LoVo (cell line): ENCODE measurements at regions not wholly inside any gene's neighbourhood (a gene's known extent, or its start where the extent isn't known, plus 50 kb on each side); places are given as distances from the start of the nearest gene placed in this dataset.
"Not testable (repeated sequence)": the region's sequence is repeated elsewhere in the genome, so short reads cannot be mapped to it uniquely, and the experiment has no call there.

Experiments
- DNase-seq: peaks from one replicate; pipeline ENCODE4 v3.0.0-alpha.2; 2016; ENCODE audit warnings: low spot score

DNA sequence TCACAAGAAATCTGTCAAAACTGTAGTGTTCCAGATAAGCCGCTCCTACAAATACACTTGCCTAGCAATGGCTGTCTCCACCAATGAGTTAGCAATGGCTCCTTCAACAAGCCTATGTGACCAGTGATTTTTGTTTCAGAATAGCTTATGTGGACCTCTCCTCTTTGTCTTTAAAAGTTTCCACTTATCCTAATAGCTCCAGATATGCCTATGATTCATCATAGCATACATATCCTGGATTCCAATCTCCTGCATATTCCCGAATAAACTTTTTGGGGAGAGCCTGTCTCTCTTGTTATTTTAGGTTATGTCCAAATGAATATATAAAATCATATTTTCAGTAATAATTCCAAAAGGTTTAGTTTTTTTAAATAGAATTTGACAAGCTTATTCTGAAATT is 510.6 kb downstream of the ARL4A start:
- no peak for DNase-seq

DNA sequence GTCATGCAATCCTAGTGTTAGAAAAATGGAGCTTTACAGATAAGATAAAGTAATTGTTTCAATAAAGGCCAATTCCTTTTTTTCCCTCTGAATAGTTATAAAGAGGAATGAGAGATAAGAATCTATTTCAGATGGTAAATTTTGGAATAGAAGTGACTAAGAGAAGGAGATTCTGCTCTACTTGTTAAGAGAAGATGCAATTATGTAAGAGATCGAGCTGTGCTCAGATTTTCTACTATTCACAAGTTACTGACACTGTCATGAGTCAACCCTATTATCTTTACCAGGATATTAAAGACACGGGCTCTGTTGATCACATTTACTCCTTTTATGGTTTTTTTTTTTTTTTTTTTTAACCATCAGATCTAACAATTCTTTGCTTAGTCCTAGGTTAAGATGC is 511.3 kb downstream of the ARL4A start:
- DNase-seq = no peak

DNA sequence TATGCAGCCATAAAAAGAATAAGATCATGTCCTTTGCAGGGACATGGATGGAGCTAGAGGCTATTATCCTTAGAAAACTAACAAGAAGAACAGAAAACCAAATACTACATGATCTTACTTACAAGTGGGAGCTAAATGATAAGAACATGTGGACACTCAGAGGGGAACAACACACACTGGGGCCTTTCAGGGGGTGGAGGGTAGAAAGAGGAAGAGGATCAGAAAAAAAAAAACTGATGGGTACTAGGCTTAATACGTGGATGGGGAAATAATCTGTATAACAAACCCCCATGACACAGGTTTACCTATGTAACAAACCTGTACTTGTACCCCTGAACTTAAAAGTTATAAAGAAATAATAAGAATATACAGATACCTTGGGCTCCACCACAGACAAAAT is 514.2 kb downstream of the ARL4A start:
- DNase-seq = no peak

DNA sequence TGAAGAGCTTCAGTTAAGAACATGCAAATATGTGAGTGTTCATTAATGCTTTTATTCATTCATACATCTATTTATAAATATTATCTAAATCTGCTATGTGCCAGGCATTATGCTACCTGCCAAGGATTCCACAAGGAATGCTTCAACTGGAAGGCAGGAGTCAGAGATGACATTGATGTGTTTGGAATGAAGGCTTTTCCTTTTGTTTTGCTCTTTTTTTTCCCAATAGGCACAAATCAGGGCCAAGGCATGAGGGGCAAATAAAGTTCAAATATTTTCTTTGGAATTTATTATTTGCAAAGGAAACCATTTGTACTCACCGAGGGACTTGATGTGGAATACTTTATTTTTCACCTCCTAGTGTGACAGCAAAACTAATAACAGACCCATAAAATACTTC is 530.3 kb downstream of the ARL4A start:
- no peak for DNase-seq

DNA sequence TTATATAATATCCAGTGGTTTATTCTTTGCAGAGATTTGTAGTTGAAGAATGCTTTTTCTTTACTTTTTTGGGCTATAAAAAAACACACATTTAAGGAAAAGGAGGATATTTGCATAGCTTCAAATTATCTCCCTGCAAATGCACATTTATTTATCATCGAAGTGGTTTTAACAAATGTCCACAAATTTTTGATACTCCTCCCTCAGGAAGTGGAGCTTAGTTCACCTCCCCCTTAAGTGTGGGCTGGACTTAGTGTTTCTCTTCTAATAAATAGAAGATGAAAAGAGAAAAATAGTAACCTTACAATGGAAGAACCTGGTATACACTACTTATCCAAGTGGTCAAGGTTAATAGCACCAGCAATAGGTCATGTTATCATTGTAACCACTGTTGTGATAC is 537.6 kb downstream of the ARL4A start:
- no peak for DNase-seq

DNA sequence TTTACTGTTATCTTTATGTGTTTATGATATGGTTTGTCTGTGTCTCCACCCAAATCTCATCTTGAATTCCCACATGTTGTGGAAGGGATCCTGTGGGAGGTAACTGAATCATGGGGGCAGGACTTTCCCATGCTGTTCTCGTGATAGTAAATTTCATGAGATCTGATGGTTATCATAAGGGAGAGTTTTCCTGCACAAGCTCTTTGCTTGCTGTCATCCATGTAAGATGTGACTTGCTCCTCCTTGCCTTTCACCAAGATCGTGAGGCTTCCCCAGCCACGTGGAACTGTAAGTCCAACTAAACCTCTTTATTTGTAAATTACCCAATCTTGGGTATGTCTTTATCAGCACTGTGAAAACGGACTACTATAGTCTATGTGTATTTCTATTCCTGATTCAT is 539.0 kb downstream of the ARL4A start:
- no peak for DNase-seq

DNA sequence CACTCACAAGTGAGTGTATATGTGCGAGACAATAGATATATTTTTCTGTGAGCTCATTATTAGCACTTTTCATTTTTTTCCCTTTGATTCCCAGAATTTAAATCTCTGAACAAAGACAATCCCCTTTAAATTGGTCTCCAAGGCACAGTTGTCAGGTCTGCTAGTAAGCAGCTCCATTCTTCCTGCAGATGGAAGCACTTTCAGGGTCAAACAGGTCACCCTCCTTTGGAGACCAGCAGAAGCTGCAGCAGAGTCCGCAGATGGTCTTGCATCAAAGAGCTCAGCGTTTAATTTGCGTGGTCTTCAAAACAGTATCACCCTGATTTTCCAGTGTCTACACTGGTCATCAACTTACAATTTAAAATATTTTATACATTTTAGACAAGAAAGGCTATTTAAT is 543.8 kb downstream of the ARL4A start:
- no peak for DNase-seq

DNA sequence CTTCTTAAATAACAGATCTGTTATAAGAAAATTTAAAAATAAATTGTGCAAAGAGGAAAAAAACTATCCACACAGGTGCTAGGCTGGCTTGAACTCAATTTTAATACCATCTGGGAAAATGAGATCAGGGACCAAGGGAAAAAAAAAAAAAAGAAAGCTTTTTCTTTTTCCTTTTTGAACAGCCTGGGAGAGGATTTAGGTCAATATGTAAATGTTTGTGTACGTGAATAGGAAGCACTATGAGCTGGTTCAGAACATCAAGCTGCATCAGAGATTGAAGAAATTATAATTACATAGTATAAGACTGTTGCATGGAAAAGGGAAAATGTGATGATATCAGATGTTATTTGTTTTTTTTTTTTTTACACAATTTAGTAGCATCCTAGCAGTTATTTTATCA is 548.0 kb downstream of the ARL4A start:
- no peak for DNase-seq

DNA sequence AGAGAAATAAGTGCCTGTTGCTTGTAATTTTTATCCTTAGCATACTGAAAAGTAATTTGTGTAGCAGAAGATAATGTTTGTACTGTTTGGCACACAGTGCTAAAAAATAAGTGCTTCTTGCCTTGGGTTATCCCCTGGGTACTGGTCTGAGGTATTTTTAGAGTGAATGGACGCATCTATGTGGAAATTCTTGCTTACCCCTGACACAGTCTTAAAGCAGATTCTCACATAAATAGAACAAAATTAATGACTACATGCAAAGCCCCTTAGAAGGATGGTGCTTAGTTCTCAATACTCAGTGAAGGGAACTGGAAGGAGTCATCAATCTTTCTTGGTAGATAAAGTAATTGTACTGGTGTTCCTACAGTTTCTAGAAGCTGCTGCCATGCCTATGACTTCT is 548.6 kb downstream of the ARL4A start:
- no peak for DNase-seq

DNA sequence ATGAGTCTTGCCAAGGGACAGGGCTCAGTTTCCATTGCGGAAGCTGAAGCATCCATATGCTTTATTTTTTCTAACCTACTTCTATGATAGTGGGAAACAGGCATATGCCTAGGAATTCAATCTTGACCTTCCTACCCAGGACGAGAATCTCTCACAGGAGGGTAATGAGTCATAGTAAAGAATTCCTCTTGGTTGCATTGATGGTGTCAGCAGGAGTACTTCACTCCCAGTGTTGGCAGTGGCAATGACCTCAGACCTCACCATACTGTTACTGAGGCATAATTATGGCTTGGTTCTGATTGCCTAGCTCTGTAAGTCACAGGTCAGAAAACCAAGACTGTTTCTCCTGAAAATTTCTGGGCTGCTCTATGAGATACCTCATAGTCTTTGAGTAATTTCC is 552.9 kb downstream of the ARL4A start:
- DNase-seq = peak; percentile 42

DNA sequence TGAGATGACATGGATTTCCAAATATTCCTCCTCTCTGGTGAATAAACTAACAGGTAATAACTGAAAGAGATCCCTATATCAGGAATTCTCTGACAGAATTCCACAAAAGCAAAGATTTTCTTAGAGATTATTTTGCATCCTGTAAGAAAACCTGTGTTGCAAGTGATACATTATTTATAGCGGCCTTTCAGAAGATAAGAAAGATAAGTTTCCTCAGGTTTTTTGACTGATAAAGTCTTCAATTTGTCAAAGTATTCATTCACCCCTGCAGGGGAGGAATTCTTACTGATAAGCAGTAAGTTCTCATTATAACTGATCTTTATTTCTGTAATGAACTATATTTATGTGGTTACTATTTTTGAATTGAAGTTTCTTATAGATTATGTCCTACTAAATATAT is 554.0 kb downstream of the ARL4A start:
- no peak for DNase-seq

DNA sequence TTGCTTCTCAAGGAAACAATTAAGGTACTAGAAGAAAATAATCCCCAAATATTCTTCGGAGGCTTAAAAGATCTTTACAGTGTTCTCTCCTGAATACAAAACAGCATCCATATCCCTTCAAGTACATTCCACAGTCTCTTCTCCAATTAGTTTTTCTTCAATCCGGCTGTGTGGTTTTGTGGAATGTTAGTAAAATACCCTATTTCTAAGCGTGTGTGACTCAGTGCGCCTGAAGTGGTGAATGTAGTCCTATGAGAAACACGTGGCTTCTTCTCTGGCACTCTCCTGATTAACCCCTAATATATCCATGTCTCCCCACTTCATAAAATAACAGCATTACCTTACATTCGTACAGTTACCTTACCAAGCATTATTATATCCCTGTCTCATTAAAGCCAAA is 570.2 kb downstream of the ARL4A start:
- no peak for DNase-seq

DNA sequence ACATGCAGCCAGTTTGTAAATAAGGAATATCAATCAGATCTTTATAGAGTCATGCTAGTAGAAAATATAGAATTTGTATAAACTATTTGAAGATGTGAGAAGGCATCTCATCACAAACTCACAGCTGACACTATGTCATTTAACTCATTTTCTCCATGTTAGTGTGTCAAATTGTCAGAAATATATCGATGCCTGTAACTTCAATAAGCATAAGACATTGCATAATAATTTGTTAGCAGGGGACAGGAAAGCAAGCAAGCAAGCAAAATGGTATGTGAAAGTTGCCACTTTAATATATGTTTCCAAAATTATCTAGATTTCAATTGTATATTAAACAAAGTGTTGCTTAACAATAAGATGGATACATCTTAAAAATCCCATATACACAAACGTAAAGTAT is 571.0 kb downstream of the ARL4A start:
- DNase-seq = no peak

DNA sequence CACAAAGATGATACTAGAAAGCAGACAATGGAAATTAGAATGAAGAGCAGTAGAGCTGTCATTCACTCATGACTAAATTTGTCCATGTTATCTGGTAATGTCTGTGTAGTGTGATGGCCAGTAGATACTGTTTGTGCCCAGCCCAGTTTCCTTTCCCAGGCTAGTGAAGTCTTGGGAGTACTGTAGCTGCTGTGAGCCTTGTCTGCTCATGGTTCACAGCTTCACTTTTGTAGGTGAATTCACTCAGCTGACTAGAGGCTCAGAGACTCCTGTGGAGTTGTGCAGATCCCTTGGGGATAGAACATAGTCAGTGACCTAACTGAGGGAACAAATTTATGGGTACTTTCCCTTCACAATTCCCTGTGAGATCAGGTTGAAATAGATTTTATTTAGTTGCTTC is 572.5 kb downstream of the ARL4A start:
- no peak for DNase-seq

DNA sequence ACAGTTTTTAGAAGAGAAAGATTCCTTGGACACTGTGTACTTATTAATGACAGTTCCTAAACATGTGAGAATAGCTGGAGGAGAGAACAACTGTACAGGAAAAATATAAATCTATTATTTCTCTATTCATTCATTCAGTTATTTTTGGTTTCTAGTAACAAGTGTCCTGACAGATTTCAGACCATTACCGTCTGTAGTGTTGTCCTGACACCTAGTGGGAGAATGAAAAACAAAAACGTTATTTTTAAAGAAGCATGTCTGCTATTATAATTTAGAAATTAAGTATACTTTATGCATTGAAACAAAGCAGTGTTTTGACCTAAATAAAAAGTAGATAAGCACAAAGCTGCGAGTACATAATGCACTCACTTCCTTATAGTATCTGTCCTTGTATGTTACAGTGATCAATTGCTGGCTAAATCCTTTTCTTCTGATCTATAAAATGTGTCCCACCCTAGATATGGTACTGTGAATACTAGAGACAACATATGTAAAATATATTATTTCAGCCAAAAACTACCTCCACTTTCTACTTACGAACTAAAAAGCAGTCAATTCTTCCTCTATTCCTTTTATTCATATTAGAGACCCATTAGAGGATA is 575.6 kb downstream of the ARL4A start:
- peak; percentile 66 for DNase-seq

DNA sequence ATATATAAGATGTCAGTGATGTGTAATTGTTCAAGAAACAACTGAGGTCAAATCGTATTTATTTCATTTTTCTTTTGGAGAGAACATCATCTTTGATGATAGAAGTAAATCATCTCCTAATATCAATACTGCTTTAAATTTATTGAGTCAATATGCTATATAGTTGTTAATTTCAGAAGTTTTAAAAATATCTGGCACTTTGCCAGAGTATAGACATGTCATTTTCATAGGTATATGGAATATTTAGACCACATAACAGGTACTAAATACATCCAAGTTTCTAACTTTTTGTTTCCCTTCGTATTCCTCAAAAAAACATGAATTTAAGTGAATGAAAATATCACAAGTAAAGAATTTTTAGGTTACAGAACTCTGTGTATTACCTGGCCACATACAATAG is 577.8 kb downstream of the ARL4A start:
- DNase-seq = no peak

DNA sequence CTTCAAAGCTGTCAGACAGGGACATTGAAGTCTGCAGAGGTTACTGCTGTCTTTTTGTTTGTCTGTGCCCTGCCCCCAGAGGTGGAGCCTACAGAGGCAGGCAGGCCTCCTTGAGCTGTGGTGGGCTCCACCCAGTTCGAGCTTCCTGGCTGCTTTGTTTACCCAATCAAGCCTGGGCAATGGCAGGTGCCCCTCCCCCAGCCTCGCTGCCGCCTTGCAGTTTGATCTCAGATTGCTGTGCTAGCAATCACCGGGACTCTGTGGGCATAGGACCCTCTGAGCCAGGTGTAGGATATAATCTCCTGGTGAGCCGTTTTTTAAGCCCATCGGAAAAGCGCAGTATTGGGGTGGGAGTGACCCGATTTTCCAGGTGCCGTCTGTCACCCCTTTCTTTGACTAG is 586.8 kb downstream of the ARL4A start:
- DNase-seq = not testable (repeated sequence)

DNA sequence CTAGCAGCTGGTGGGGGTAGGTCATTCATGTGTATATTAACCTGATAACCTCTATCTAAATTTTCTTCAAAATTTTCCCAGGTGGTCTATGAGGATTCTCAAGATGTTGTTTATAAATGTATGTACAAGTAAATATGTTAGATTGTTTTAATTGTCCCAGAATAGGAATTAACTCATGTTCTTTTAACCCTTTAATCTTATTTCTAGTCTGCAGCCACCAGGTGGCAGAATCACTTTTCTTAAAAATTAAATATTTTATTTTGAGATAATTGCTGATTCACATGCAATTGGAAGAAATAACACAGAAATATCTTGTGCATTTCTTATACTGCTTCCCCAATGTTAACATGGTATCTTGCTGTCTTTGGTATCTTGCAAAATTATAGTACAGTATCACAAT is 589.5 kb downstream of the ARL4A start:
- DNase-seq = no peak

DNA sequence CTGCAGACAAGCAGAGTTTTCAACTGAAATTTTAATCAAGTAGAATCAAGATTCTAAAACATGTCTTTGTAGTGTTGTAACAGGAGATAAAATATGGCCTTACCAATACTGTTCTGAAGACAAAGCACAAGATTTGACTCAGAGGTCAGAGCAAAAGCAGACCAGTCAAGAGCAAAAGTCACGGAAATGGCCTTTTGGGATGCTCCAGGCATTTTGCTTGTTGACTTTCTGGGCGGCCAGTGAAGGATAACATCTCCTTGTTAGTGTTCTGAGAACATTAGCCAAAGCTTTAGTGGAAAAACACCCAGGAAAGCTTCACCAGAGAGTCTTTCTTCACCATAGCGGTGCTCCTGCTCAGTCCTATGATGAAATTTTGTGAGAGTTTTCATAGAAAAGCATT is 590.6 kb downstream of the ARL4A start:
- no peak for DNase-seq

DNA sequence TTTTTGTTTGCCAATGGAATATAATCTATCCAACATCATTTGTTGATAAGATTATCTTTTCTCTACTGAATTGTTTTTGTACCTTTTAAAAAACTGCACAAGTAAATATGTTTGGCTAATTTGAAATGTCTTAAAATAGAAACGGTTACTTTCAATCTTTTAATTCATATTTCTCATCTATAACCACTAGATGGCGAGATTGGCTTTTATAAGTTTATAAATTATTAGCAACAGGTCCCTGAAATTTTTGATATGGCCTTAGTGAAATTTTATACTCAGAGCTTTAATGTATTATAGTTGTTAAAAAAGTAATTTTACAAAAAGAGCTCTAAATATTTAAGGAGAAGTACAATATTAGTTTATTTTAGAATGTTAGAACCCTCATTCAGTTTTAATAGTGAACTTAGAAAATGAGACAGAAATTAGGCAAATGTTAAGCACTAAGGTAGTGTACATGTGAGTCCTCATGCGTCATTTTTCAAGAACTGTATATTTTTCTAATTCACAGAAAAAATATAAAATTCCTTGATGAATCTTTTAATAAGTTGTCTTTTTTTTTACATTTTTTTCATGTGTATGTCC is 592.5 kb downstream of the ARL4A start:
- DNase-seq = peak; percentile 61

DNA sequence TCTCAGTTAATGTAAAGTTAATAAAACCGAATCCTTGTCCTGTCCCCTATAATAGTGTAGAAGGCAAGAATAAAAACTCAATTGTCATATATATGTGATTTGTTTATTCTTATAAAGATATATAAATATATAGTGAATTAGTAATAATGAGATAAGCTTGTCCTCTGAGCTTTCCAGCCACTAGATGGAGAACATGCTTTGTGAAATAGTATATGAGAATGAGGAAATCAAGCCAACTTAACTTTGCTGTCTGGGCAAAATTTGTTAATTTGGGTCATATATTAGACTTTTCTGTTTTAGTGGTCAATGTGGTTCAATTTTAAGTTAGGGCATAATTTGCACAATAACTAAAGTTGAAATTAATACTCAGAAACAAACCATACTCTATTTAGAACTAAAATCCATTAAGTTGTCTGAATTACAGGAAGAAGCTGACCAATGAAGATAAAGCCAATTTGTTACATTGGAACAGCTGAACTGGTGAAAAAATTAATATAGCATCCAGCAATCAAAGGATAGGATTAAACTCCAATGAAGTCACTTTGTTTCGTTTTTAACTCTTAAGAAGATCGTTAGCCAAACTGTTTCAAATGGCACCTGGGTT is 595.0 kb downstream of the ARL4A start:
- no peak for DNase-seq

DNA sequence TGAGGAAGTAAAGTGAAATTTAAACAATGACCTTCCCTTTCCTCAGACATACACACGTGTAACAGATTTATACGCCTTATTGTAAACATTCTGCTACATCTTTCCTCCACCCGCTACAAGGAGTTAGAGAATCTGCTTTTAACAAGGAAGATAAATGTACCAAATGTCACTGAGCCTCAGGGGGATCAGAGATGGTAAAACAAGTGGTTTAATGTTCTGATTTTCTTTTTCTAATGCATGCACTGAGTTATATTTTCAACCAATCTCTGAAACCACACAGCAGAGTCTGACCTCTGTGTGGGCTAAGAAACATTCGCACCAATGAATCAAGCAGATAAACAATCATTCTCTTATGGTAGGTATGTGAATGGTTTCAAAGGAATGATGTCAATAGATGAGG is 599.5 kb downstream of the ARL4A start:
- no peak for DNase-seq

DNA sequence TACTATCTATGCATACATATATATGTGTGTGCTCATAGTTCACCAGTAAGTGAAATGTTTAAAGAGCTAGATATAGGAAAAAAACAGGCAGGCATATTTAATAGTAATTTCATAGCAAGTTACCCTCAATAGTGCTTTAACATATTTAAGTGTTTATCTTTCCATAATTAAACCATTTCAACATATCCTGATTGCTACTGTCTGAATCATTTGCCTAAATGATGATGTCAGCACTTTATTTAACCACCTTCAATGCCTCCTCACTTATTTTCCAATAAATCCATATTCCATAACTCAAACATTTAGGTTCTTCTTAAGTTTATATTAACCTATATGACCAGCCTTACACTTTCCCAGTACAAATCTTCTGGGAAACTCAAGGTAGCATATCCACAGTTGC is 601.1 kb downstream of the ARL4A start:
- no peak for DNase-seq

DNA sequence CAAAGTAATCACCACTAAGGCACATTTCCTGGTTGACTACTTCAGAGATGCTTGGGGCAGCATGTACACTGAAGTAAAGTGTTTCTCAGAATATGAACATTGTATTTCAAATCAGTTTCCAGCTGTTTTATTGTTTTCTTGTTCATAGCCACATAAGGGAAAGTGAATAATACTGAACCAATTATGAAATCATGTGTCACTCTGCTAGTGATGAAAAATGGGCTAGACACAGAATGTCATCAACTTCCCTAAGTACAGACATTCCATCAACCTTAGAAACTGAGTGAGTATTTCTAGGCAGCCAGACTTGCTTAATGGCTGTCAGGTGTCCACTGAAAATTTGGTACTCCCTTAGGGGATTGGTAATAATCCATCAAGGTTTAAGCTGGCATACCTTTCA is 603.5 kb downstream of the ARL4A start:
- no peak for DNase-seq
